ENCODE measurements at regions not wholly inside any gene's neighbourhood (a gene's known extent, or its start where the extent isn't known, plus 50 kb on each side); places are given as distances from the start of the nearest gene placed in this dataset.

DNA sequence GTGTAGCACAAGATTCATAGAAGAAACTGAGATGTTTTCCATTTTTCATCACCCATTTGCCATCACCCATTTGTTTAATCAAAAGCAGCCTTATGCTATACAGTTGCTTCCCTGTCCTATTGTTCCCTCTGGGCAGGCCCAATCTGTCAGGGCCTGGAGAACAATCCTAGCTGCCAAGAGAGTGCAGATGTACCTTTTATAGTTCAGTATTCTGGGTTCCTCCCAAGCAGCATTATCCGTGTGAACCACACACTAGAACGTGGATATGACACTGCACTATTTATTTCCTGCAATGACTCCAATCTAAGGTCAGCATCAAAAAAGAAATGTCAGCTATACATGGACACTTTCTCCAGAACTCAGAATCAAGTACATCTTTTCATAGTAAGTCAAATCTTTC is 269.0 kb downstream of the ADGRA3 start (continued):
- TF ChIP-seq, protein P1, sequence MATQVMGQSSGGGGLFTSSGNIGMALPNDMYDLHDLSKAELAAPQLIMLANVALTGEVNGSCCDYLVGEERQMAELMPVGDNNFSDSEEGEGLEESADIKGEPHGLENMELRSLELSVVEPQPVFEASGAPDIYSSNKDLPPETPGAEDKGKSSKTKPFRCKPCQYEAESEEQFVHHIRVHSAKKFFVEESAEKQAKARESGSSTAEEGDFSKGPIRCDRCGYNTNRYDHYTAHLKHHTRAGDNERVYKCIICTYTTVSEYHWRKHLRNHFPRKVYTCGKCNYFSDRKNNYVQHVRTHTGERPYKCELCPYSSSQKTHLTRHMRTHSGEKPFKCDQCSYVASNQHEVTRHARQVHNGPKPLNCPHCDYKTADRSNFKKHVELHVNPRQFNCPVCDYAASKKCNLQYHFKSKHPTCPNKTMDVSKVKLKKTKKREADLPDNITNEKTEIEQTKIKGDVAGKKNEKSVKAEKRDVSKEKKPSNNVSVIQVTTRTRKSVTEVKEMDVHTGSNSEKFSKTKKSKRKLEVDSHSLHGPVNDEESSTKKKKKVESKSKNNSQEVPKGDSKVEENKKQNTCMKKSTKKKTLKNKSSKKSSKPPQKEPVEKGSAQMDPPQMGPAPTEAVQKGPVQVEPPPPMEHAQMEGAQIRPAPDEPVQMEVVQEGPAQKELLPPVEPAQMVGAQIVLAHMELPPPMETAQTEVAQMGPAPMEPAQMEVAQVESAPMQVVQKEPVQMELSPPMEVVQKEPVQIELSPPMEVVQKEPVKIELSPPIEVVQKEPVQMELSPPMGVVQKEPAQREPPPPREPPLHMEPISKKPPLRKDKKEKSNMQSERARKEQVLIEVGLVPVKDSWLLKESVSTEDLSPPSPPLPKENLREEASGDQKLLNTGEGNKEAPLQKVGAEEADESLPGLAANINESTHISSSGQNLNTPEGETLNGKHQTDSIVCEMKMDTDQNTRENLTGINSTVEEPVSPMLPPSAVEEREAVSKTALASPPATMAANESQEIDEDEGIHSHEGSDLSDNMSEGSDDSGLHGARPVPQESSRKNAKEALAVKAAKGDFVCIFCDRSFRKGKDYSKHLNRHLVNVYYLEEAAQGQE (IDR thresholded peaks at IDR 0.05; ENCODE audit: borderline replicate concordance): no peak
- TF ChIP-seq, protein P1 (CRISPR knock-in tag; IDR thresholded peaks at IDR 0.05; ENCODE audit: low read depth): no peak
- TF ChIP-seq HNRNPK (IDR thresholded peaks at IDR 0.05; ENCODE audit: low read depth, low read length, poor library complexity, severe bottlenecking): no peak
- no peak for TF ChIP-seq MYC (IDR thresholded peaks at IDR 0.05; ENCODE audit: low read depth, low read length)
- no peak for TF ChIP-seq MYC (CRISPR knock-in tag; IDR thresholded peaks at IDR 0.05; ENCODE audit: borderline replicate concordance, low read depth)

Data from K562 (cell line).